Neuronal stem cell (in vitro differentiated cells): ENCODE measurements at regions not wholly inside any gene's neighbourhood (a gene's known extent, or its start where the extent isn't known, plus 50 kb on each side); places are given as distances from the start of the nearest gene placed in this dataset.

Source experiments
- DNase-seq: peaks from one replicate; pipeline ENCODE4 v3.0.0-alpha.2; 2013; ENCODE audit warnings: low spot score
- H2AFZ ChIP-seq: one replicate; pipeline ENCODE4 v1.6.1; 2013; ENCODE audit warnings: mild to moderate bottlenecking, low read length, inconsistent platforms
- H2AK5ac ChIP-seq: 2 replicates; pipeline ENCODE4 v1.6.1; 2013; ENCODE audit warnings: low read depth, mild to moderate bottlenecking, inconsistent platforms, low read length, moderate library complexity, mixed read lengths
- H2BK120ac ChIP-seq: 2 replicates; pipeline ENCODE4 v1.6.1; 2013; ENCODE audit warnings: low read depth, mild to moderate bottlenecking, inconsistent platforms, low read length, moderate library complexity, mixed read lengths
- H2BK12ac ChIP-seq: one replicate; pipeline ENCODE4 v1.6.1; 2013; ENCODE audit warnings: low read length, inconsistent platforms
- H2BK15ac ChIP-seq: 2 replicates; pipeline ENCODE4 v1.6.1; 2013; ENCODE audit warnings: mild to moderate bottlenecking, low read length, inconsistent platforms, mixed read lengths
- H2BK5ac ChIP-seq: one replicate; pipeline ENCODE4 v1.6.1; 2013; ENCODE audit warnings: inconsistent platforms, mild to moderate bottlenecking, low read length, moderate library complexity
- H3K14ac ChIP-seq: one replicate; pipeline ENCODE4 v1.6.1; 2013; ENCODE audit warnings: low read length, inconsistent platforms
- H3K18ac ChIP-seq: 2 replicates; pipeline ENCODE4 v1.6.1; 2013; ENCODE audit warnings: low read length, inconsistent platforms
- H3K23ac ChIP-seq: 2 replicates; pipeline ENCODE4 v1.6.1; 2013; ENCODE audit warnings: low read depth, mild to moderate bottlenecking, mixed read lengths, low read length, inconsistent platforms; ENCODE audit not compliant: poor library complexity
- H3K27ac ChIP-seq: replicated peaks from 3 replicates; pipeline ENCODE4 v1.5.1; 2013; ENCODE audit warnings: low read length, inconsistent platforms
- H3K27me3 ChIP-seq, 3 experiments: 2 replicates each; pipeline ENCODE4 v1.6.1; 2013; ENCODE audit warnings: low read length in 3 of 3, mild to moderate bottlenecking in 2 of 3, inconsistent platforms in 1 of 3, low read depth in 1 of 3, mixed read lengths in 1 of 3, moderate library complexity in 1 of 3; ENCODE audit not compliant: control insufficient read depth in 3 of 3, insufficient read depth in 3 of 3
- H3K36me3 ChIP-seq, 2 donors: replicated peaks in 1 of 2; 2 replicates each; pipeline ENCODE4 v1.6.1; 2013; ENCODE audit warnings: low read length in 2 of 2; ENCODE audit not compliant: control insufficient read depth in 2 of 2, insufficient read depth in 2 of 2
- H3K4ac ChIP-seq: 2 replicates; pipeline ENCODE4 v1.6.1; 2013; ENCODE audit warnings: inconsistent platforms, mild to moderate bottlenecking, low read length, moderate library complexity
- H3K4me1 ChIP-seq, 2 donors: 1 replicate in 1 of 2; 2 replicates in 1 of 2; pipeline ENCODE4 v1.6.1; 2013; ENCODE audit warnings: low read length in 2 of 2, low read depth in 1 of 2; ENCODE audit not compliant: control insufficient read depth in 2 of 2, insufficient read depth in 1 of 2
- H3K4me2 ChIP-seq: one replicate; pipeline ENCODE4 v1.6.1; 2013; ENCODE audit warnings: mild to moderate bottlenecking, low read length, inconsistent platforms; ENCODE audit not compliant: insufficient read depth, poor library complexity, severe bottlenecking
- H3K4me3 ChIP-seq, 2 donors: 2 replicates each; pipeline ENCODE4 v1.5.1; 2013; ENCODE audit warnings: low read length in 2 of 2, mild to moderate bottlenecking in 2 of 2, inconsistent platforms in 1 of 2, moderate library complexity in 1 of 2
- H3K79me1 ChIP-seq: one replicate; pipeline ENCODE4 v1.6.1; 2013; ENCODE audit warnings: low read depth, mild to moderate bottlenecking, inconsistent platforms, low read length, moderate library complexity
- H3K9ac ChIP-seq: one replicate; pipeline ENCODE4 v1.6.1; 2013; ENCODE audit warnings: mild to moderate bottlenecking, low read depth, low read length, inconsistent platforms; ENCODE audit not compliant: poor library complexity
- H3K9me3 ChIP-seq, 2 donors: replicated peaks in 1 of 2; 2 replicates each; pipeline versions ENCODE3 to v1.6.1; 2013; ENCODE audit warnings: low read length in 2 of 2, mild to moderate bottlenecking in 2 of 2, inconsistent platforms in 1 of 2, low read depth in 1 of 2, mixed read lengths in 1 of 2, moderate library complexity in 1 of 2; ENCODE audit not compliant: control insufficient read depth in 2 of 2, insufficient read depth in 1 of 2
- H4K8ac ChIP-seq: one replicate; pipeline ENCODE4 v1.6.1; 2013; ENCODE audit warnings: low read depth, mild to moderate bottlenecking, inconsistent platforms, low read length, moderate library complexity
- H4K91ac ChIP-seq: one replicate; pipeline ENCODE4 v1.6.1; 2013; ENCODE audit warnings: low read length, low read depth, mild to moderate bottlenecking, inconsistent platforms; ENCODE audit not compliant: poor library complexity
- WGBS, 2 donors: extraction: QIAGEN DNeasy Blood & Tissue Kit; methylation state at CpG; one replicate each; pipeline ENCODE4 v1.1.7; 2013; ENCODE audit warnings: missing lambda C conversion rate in 2 of 2, mixed read lengths in 1 of 2; ENCODE audit not compliant: insufficient read length in 2 of 2, insufficient replicate concordance in 1 of 2; ENCODE audit errors: extremely low coverage in 2 of 2; 5-methylcytosine and 5-hydroxymethylcytosine counted together

GRCh38 chr18:76712511-76713140 is 109.7 kb upstream of the ZNF236 start:
- no peaks in the 10 kb centered on the region for H3K79me1 ChIP-seq

GRCh38 chr18:76710646-76711520 is 111.5 kb upstream of the ZNF236 start:
- Histone ChIP-seq H3K14ac (no peak overlapping the region), H2BK12ac (no peak overlapping the region), H4K91ac (no peak overlapping the region), H2BK5ac (no peak overlapping the region), H3K79me1 (no peaks in the 10 kb centered on the region), H3K36me3 (no peaks in the 10 kb centered on the region), H3K27me3 (no peaks in the 10 kb centered on the region), H2BK120ac (no peak overlapping the region), H3K27ac (no peak overlapping the region), H3K23ac (no peak overlapping the region), H2BK15ac (no peak overlapping the region), H3K4me2 (no peak overlapping the region), H3K4me3 (no peak overlapping the region), H2AK5ac (peak overlapping the region; percentile 51), H3K9me3 (no peaks in the 10 kb centered on the region), H3K18ac (no peak overlapping the region), H3K4me1 (peaks cover 0 to 1% of the 10 kb centered on the region in 2 donors), H4K8ac (no peak overlapping the region), H3K4ac (no peak overlapping the region), H3K9ac (peak overlapping the region; percentile 45), H2AFZ (no peak overlapping the region)
- WGBS, 2 donors: no CpG with 5 or more reads among the region's 12 CpGs
- DNase-seq: no peak

More at GRCh38 chr18:76712511-76713140, 109.7 kb upstream of the ZNF236 start:
- Histone ChIP-seq H2BK15ac (no peak overlapping the region), H2BK120ac (no peak overlapping the region), H3K27ac (no peak overlapping the region), H2BK5ac (no peak overlapping the region), H3K9ac (no peak overlapping the region), H3K36me3 (no peaks in the 10 kb centered on the region), H4K8ac (no peak overlapping the region), H3K4ac (no peak overlapping the region), H3K14ac (no peak overlapping the region), H3K18ac (no peak overlapping the region), H2BK12ac (no peak overlapping the region), H3K23ac (no peak overlapping the region), H4K91ac (no peak overlapping the region), H3K4me3 (no peak overlapping the region), H3K4me1 (peaks cover 0 to 1% of the 10 kb centered on the region in 2 donors), H2AK5ac (no peak overlapping the region), H2AFZ (no peak overlapping the region), H3K4me2 (no peak overlapping the region), H3K27me3 (no peaks in the 10 kb centered on the region), H3K9me3 (no peaks in the 10 kb centered on the region)
- no peak for DNase-seq
- WGBS, 2 donors: no CpG with 5 or more reads among the region's 16 CpGs

- WGBS, 2 donors: no CpG with 5 or more reads among the region's 29 CpGs
Measured at GRCh38 chr18:76709659-76710645, 112.4 kb upstream of the ZNF236 start.

More at GRCh38 chr18:76709659-76710645, 112.4 kb upstream of the ZNF236 start:
- H3K79me1 ChIP-seq: no peaks in the 10 kb centered on the region
- H3K36me3 ChIP-seq: no peaks in the 10 kb centered on the region
- H2AK5ac ChIP-seq: peak overlapping the region; percentile 51
- peak overlapping the region; percentile 87 for H2AFZ ChIP-seq
- H3K9ac ChIP-seq: peak overlapping the region; percentile 45
- H3K9me3 ChIP-seq: no peaks in the 10 kb centered on the region
- H2BK120ac ChIP-seq: no peak overlapping the region
- H3K27ac ChIP-seq: no peak overlapping the region
- H2BK15ac ChIP-seq: no peak overlapping the region
- no peak overlapping the region for H3K23ac ChIP-seq
- no peak overlapping the region for H4K91ac ChIP-seq
- no peaks in the 10 kb centered on the region for H3K27me3 ChIP-seq
- peak; percentile 62 for DNase-seq
- H3K4ac ChIP-seq: no peak overlapping the region
- H2BK12ac ChIP-seq: no peak overlapping the region
- peaks cover 0 to 1% of the 10 kb centered on the region in 2 donors for H3K4me1 ChIP-seq
- peak overlapping the region; percentile 87 for H3K18ac ChIP-seq
- no peak overlapping the region for H3K14ac ChIP-seq
- no peak overlapping the region for H2BK5ac ChIP-seq
- no peak overlapping the region for H4K8ac ChIP-seq
- H3K4me3 ChIP-seq: no peak overlapping the region
- H3K4me2 ChIP-seq: no peak overlapping the region
